GM23248 (cell line): ENCODE measurements at regions not wholly inside any gene's neighbourhood (a gene's known extent, or its start where the extent isn't known, plus 50 kb on each side); places are given as distances from the start of the nearest gene placed in this dataset.

Experiments
- EZH2 ChIP-seq: fragments of 200-600 bp; sonication (generic); IDR thresholded peaks from 2 replicates; pipeline ENCODE4 v1.6.1; 2018; ENCODE audit warnings: antibody characterized with exemption, mild to moderate bottlenecking; ENCODE audit not compliant: insufficient read depth, poor library complexity, severe bottlenecking
- EZH2phosphoT487 ChIP-seq: fragments of 200-600 bp; sonication (generic); IDR thresholded peaks from 2 replicates; pipeline ENCODE4 v1.6.1; 2018; ENCODE audit warnings: antibody characterized with exemption, moderate library complexity, mild to moderate bottlenecking, low read depth; ENCODE audit not compliant: insufficient read depth

- TF ChIP-seq EZH2phosphoT487 (no peak), EZH2 (no peak)
These were observed 152.5 kb upstream of the BTG1 start for GRCh38 chr12:92297932-92298696.
